Muscle layer of duodenum (tissue), 2 donors: ENCODE measurements at regions not wholly inside any gene's neighbourhood (a gene's known extent, or its start where the extent isn't known, plus 50 kb on each side); places are given as distances from the start of the nearest gene placed in this dataset.

Experiments
- H3K27ac ChIP-seq: one replicate; pipeline ENCODE4 v1.7.0; 2013; ENCODE audit warnings: mild to moderate bottlenecking, low read length
- H3K27me3 ChIP-seq: one replicate; pipeline ENCODE4 v1.7.0; 2013; ENCODE audit warnings: low read depth, mild to moderate bottlenecking, control low read depth, low read length
- H3K36me3 ChIP-seq, 2 donors: one replicate each; pipeline ENCODE4 v1.7.0; 2013; ENCODE audit warnings: low read length in 2 of 2, control low read depth in 1 of 2, mild to moderate bottlenecking in 1 of 2; ENCODE audit not compliant: insufficient read depth in 2 of 2, control insufficient read depth in 1 of 2
- H3K4me1 ChIP-seq, 2 donors: one replicate each; pipeline ENCODE4 v1.7.0; 2013; ENCODE audit warnings: low read length in 2 of 2, mild to moderate bottlenecking in 2 of 2, control low read depth in 1 of 2, moderate library complexity in 1 of 2; ENCODE audit not compliant: insufficient read depth in 2 of 2, control insufficient read depth in 1 of 2
- H3K4me3 ChIP-seq, 2 donors: one replicate each; pipeline ENCODE4 v1.7.0; 2013; ENCODE audit warnings: low read length in 2 of 2, low read depth in 1 of 2, mild to moderate bottlenecking in 1 of 2
- H3K9me3 ChIP-seq, 2 donors: one replicate each; pipeline ENCODE4 v1.7.0; 2013; ENCODE audit warnings: low read length in 2 of 2, control low read depth in 1 of 2, mild to moderate bottlenecking in 1 of 2; ENCODE audit not compliant: control insufficient read depth in 1 of 2
- donor health status: healthy.

DNA sequence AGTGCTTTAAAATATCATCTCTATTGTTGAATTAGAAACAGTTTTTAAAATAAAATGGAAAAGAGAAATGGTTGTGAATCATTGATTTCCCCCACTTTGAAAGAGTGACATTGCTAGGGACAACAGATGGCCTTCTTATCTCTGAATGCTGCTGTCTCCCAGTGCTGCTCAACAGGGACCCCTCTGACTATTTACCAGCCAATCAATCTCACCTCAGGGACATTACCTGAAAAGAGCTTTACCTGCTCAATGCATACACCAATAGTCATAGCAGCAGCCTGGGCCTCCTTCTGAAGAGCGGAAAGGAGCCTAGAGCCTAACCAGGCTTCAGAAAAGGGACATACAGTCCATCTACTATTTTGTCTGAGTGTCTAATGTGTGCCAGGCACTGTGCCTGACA, 162.8 kb downstream of the CGGBP1 start:
- Histone ChIP-seq H3K27me3 (no peaks in the 10 kb centered on the region), H3K9me3 (no peaks in the 10 kb centered on the region), H3K27ac (no peak overlapping the region), H3K36me3 (no peaks in the 10 kb centered on the region), H3K4me3 (no peak overlapping the region), H3K4me1 (no peaks in the 10 kb centered on the region)

DNA sequence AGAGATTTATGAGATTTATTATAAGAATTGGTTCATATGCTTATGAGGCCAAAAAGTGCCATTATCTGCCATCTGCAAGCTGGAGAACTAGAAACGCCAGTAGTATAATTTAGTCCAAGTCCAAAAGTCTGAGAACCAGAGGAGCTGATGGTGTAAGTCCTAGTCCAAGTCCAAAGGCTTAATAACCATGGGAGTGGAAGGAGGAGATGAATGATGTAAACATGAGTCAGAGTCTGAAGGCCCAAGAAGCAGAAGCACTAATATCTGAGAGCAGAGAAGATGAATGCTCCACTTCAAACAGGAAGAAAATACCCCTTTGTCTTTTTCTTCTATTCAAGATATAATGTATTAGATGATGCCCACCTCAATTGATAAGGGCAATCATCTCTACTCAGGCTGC, 185.7 kb downstream of the CGGBP1 start:
- no peaks in the 10 kb centered on the region for H3K36me3 ChIP-seq

DNA sequence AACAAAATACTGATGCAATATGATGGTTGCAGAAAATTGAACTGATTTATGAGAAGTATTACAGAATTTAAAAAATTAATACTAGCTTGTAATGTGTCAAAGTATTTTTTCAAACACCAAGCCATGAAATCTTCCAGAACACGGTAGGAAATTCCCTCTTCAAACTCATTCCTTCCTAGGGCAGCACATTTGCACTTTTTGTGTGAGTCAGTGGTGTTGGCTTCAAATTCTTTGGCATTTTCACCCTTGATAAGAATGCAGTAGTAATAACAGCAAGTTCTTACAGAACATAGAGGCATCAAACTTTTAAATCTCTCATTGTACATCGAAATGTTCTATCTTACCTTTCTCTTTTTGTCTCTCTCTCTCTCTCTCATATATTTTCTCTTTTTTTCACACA, 191.8 kb downstream of the CGGBP1 start:
- no peaks in the 10 kb centered on the region for H3K27me3 ChIP-seq
- no peak overlapping the region for H3K27ac ChIP-seq
- H3K36me3 ChIP-seq: no peaks in the 10 kb centered on the region
- no peak overlapping the region for H3K4me3 ChIP-seq
- H3K4me1 ChIP-seq: no peaks in the 10 kb centered on the region
- H3K9me3 ChIP-seq: peaks cover 0 to 5% of the 10 kb centered on the region in 2 donors

More for the DNA sequence above, 185.7 kb downstream of the CGGBP1 start:
- Histone ChIP-seq H3K27me3 (no peaks in the 10 kb centered on the region), H3K4me3 (no peak overlapping the region), H3K4me1 (no peaks in the 10 kb centered on the region), H3K9me3 (peaks cover 0 to 14% of the 10 kb centered on the region in 2 donors), H3K27ac (no peak overlapping the region)

DNA sequence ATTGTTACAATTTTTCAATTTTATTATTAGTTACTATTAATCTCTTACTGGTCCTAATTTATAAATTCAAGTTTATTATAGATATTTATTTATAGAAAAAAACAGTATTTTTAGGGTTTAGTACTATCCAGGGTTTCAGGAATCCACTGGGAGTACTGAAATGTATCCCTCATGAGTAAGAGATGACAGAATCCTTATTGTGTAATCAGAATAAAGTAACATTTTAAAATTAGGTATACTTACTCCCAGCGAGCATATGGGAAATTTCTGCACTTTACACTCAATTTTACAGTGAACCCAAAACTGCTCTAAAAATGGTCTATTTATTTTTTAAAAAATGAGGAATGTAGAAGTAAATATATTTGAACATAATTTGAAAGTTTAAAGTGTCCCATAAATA, 202.7 kb downstream of the CGGBP1 start:
- H3K9me3 ChIP-seq: no peaks in the 10 kb centered on the region
- H3K36me3 ChIP-seq: no peaks in the 10 kb centered on the region
- no peak overlapping the region for H3K27ac ChIP-seq
- H3K27me3 ChIP-seq: no peaks in the 10 kb centered on the region
- H3K4me1 ChIP-seq: no peaks in the 10 kb centered on the region
- H3K4me3 ChIP-seq: no peak overlapping the region

DNA sequence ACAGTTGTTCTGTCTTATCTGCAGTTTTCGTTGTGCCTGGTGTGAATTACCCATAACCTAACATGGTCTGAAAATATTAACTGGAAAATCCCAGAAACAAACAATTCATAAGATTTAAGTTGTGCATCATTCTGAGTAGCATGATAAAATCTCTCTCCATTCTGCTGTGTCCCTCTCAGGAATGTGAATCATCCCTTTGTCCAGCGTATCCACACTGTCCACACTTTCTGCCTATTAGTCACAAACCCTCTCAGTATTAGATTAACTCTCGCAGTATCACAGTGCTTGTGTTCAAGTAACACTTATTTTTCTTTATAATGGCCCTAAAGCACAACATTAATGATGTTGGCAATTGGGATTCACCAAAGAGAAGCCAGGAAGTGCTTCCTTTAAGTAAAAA, 203.2 kb downstream of the CGGBP1 start:
- Histone ChIP-seq H3K27ac (no peak overlapping the region), H3K4me3 (no peak overlapping the region), H3K9me3 (no peaks in the 10 kb centered on the region), H3K27me3 (no peaks in the 10 kb centered on the region), H3K36me3 (no peaks in the 10 kb centered on the region), H3K4me1 (no peaks in the 10 kb centered on the region)

DNA sequence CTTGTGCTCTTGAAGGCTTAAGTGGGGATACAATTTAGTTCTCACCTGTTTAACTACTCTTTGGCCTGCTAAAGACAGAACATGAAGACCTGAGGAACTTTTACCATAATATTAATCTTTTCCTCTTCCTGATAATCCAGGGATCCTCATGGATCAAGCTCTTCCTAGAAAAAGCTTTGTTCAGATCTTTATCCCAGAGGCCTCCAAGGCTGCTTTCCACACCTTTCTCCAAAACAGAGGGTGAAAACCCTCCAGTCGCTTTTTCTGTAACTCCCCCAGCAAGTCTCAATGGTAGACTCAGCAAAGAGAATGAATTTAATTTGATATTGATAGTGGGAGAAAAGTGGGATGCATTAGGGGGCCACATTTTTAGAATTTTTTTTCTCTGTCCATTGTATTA, 203.6 kb downstream of the CGGBP1 start:
- no peaks in the 10 kb centered on the region for H3K36me3 ChIP-seq
- no peak overlapping the region for H3K27ac ChIP-seq
- no peaks in the 10 kb centered on the region for H3K9me3 ChIP-seq

DNA sequence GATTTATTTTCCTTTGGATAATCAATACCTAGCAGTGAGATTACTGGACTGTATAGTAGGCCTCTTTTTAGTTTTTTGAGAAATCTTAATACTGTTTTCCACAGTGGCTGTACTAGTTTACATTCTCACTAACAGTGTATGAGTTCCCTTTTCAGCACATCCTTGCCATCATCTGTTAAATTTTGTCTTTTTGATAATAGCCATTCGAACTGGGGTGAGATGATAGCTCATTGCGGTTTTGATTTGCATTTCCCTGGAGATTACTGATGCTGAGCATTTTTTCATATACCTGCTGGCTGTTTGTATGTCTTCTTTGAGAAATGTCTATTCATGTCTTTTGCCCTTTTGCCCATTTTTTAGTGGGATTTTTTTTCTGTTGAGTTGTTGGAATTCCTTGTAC, 210.8 kb downstream of the CGGBP1 start:
- Histone ChIP-seq H3K4me3 (no peak overlapping the region), H3K9me3 (no peaks in the 10 kb centered on the region), H3K27ac (no peak overlapping the region), H3K27me3 (no peaks in the 10 kb centered on the region), H3K4me1 (no peaks in the 10 kb centered on the region), H3K36me3 (no peaks in the 10 kb centered on the region)

More for the DNA sequence above, 203.6 kb downstream of the CGGBP1 start:
- H3K4me1 ChIP-seq: no peaks in the 10 kb centered on the region
- no peaks in the 10 kb centered on the region for H3K27me3 ChIP-seq
- no peak overlapping the region for H3K4me3 ChIP-seq

DNA sequence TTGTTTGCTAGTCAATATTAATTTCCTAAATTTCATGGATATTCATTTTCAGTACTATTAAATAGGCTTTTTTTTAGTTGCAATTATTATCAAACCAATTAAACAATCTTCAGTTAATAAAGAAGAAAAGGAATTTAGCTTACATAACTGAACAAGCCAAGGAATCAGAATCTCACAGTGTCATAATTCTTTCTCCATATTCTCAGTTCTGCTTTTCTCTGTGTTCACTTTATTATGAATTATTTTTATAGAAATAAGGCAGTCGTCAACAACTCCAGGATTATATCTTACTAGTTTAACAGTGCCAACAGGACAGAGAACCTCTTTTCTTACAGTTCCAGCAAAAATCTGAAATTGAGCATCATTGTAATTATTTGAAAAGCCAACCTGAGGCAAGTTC, 221.7 kb downstream of the CGGBP1 start:
- Histone ChIP-seq H3K9me3 (peaks cover 0 to 4% of the 10 kb centered on the region in 2 donors), H3K36me3 (no peaks in the 10 kb centered on the region), H3K4me3 (no peak overlapping the region), H3K27ac (no peak overlapping the region), H3K4me1 (no peaks in the 10 kb centered on the region), H3K27me3 (no peaks in the 10 kb centered on the region)

DNA sequence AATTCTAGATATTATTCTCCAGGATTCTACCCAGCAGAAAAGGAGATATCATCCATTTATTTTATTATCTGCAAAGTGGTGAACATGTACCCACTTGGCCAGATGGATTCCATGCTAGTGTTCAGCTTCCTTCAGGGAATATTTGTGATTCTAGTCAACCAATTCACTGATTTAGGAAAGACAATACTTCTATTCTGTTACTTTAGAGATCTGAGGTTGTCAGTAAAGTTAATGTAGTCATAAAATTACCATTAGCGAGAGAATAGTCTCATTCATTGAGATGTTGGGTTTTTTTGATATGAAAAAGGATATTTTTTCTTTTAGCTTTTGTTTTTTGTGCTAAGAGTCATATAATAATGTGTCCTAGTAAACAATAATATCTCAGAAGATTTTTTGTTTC, 222.8 kb downstream of the CGGBP1 start:
- no peak overlapping the region for H3K27ac ChIP-seq
- peaks cover 0 to 4% of the 10 kb centered on the region in 2 donors for H3K9me3 ChIP-seq
- H3K4me3 ChIP-seq: no peak overlapping the region
- H3K36me3 ChIP-seq: no peaks in the 10 kb centered on the region
- H3K4me1 ChIP-seq: no peaks in the 10 kb centered on the region
- H3K27me3 ChIP-seq: no peaks in the 10 kb centered on the region

DNA sequence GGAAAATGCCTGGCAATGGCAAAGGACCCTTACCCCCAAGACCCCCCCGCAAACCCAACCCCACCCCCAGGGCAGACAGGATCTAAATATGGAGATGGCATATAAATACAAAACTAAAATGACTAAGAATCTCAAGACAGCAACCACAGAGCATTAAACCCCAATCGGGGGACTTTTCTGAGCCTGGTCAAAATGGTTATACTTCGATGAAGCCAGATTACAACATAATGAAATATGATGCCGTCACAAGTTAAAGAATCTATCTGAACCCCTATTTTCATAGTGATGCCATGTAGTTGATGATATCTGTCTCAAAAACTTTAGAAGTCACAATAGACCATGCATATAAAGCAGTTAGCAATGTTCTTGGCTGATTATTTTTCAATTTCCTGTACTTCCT, 223.6 kb downstream of the CGGBP1 start:
- Histone ChIP-seq H3K4me3 (no peak overlapping the region), H3K9me3 (peaks cover 0 to 4% of the 10 kb centered on the region in 2 donors), H3K36me3 (no peaks in the 10 kb centered on the region), H3K27ac (no peak overlapping the region), H3K27me3 (no peaks in the 10 kb centered on the region), H3K4me1 (no peaks in the 10 kb centered on the region)

DNA sequence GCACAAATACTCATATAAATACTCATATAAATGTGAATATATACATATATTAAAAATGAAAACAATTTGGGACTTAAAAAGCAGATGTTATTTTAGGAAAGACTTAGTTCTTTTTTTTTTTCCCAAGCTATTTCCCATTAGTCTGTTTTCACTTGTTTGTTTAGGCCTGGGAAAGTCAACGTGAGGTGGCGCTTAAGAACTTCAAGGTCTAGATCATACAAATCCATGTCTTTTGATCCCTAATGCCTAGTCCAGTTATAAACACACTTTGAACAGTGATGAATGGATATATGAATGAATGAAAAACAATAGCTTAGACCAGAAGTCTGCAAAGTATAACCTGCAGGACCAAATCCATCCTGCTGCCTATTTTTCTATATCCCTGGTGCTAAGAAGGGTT, 224.5 kb downstream of the CGGBP1 start:
- Histone ChIP-seq H3K4me3 (no peak overlapping the region), H3K36me3 (no peaks in the 10 kb centered on the region), H3K9me3 (peaks cover 0 to 4% of the 10 kb centered on the region in 2 donors), H3K4me1 (no peaks in the 10 kb centered on the region), H3K27ac (no peak overlapping the region), H3K27me3 (no peaks in the 10 kb centered on the region)

DNA sequence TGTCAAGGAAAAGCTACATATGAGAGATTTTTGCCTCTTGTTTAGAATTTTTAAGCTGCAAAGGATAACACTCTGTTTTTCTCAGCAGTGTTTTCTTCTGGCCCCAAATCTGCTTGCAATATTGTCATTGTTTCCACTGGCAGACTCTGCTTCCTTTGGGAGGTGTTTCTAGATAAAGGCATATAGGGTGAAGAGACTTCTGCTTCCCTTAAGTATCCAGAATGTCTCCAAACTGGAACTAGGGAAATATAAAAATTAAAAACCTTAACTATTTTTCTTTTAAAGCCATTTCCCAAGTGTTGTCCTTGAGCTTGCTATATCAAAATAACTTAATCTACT, 225.8 kb downstream of the CGGBP1 start:
- no peaks in the 10 kb centered on the region for H3K27me3 ChIP-seq
- H3K9me3 ChIP-seq: no peaks in the 10 kb centered on the region
- H3K36me3 ChIP-seq: no peaks in the 10 kb centered on the region
- H3K4me1 ChIP-seq: no peaks in the 10 kb centered on the region
- H3K4me3 ChIP-seq: no peak overlapping the region
- no peak overlapping the region for H3K27ac ChIP-seq
